Prostate gland (tissue), 2 donors: ENCODE measurements at regions not wholly inside any gene's neighbourhood (a gene's known extent, or its start where the extent isn't known, plus 50 kb on each side); places are given as distances from the start of the nearest gene placed in this dataset.

Experiments
- CTCF ChIP-seq, 4 experiments: fragments of 200-600 bp in 2 of 4; fragments of 450-650 bp in 2 of 4; sonication (generic) in 2 of 4; IDR thresholded peaks; 1 replicate in 3 of 4; 2 replicates in 1 of 4; pipeline ENCODE4 v1.5.1; 2016 to 2019; ENCODE audit warnings: antibody characterized with exemption in 4 of 4, mild to moderate bottlenecking in 2 of 4, moderate library complexity in 2 of 4
- POLR2A ChIP-seq: fragments of 450-650 bp; IDR thresholded peaks from one replicate; pipeline ENCODE4 v1.6.1; 2016; ENCODE audit warnings: antibody characterized with exemption, mild to moderate bottlenecking
- POLR2AphosphoS5 ChIP-seq: sonication (generic); formaldehyde crosslinking; IDR thresholded peaks from one replicate; pipeline ENCODE4 v1.6.1; 2017; ENCODE audit warnings: antibody characterized with exemption

- TF ChIP-seq CTCF (IDR thresholded peaks at IDR 0.05) (no peak), POLR2A (no peak), POLR2AphosphoS5 (no peak)
Measured at GRCh38 chr3:184477940-184478339, 83.6 kb upstream of the EPHB3 start.
